HG02884 (cell line): ENCODE measurements at regions not wholly inside any gene's neighbourhood (a gene's known extent, or its start where the extent isn't known, plus 50 kb on each side); places are given as distances from the start of the nearest gene placed in this dataset.

Source experiments
- ATAC-seq: cut with Tn5 transposase; IDR thresholded peaks from one replicate; pipeline ENCODE4 v1.9.1; 2021; ENCODE audit warnings: mild to moderate bottlenecking, moderate library complexity; ENCODE audit not compliant: unreplicated experiment

GRCh38 chr5:133882846-133883245 is 85.6 kb downstream of the C5orf15 start:
- ATAC-seq, result no peak

GRCh38 chr5:133882389-133882695 is 86.1 kb downstream of the C5orf15 start:
- no peak for ATAC-seq

- ATAC-seq, result no peak
Measured at GRCh38 chr5:133881576-133882388, 86.6 kb downstream of the C5orf15 start.

- no peak for ATAC-seq
Measured at GRCh38 chr5:133878236-133878555, 90.2 kb downstream of the C5orf15 start.

- no peak for ATAC-seq
Measured at GRCh38 chr5:133877351-133878235, 90.8 kb downstream of the C5orf15 start.

GRCh38 chr5:133876266-133876665 is 92.2 kb downstream of the C5orf15 start:
- no peak for ATAC-seq

- no peak for ATAC-seq
Measured at GRCh38 chr5:133875179-133875578, 93.2 kb downstream of the C5orf15 start.

- ATAC-seq, result no peak
Measured at GRCh38 chr5:133873449-133873848, 95.0 kb downstream of the C5orf15 start.

- ATAC-seq, result no peak
Measured at GRCh38 chr5:133870661-133871060, 97.8 kb downstream of the C5orf15 start.

GRCh38 chr5:133869519-133870335 is 98.7 kb downstream of the C5orf15 start:
- no peak for ATAC-seq

GRCh38 chr5:133868946-133869518 is 99.4 kb downstream of the C5orf15 start:
- ATAC-seq, result no peak

- no peak for ATAC-seq
Measured at GRCh38 chr5:133867851-133868545, 100.4 kb downstream of the C5orf15 start.

- no peak for ATAC-seq
Measured at GRCh38 chr5:133867341-133867740, 101.1 kb downstream of the C5orf15 start.

- ATAC-seq, result no peak
Measured at GRCh38 chr5:133866903-133867245, 101.6 kb downstream of the C5orf15 start.

GRCh38 chr5:133866160-133866902 is 102.1 kb downstream of the C5orf15 start:
- no peak for ATAC-seq

- no peak for ATAC-seq
Measured at GRCh38 chr5:133865113-133865512, 103.3 kb downstream of the C5orf15 start.

- ATAC-seq, result no peak
Measured at GRCh38 chr5:133864711-133865110, 103.7 kb downstream of the C5orf15 start.

GRCh38 chr5:133863857-133864585 is 104.4 kb downstream of the C5orf15 start:
- ATAC-seq, result no peak

- ATAC-seq, result no peak
Measured at GRCh38 chr5:133861161-133861737, 107.2 kb downstream of the C5orf15 start.
